ENCODE measurements at regions not wholly inside any gene's neighbourhood (a gene's known extent, or its start where the extent isn't known, plus 50 kb on each side); places are given as distances from the start of the nearest gene placed in this dataset.
"Not testable (repeated sequence)": the region's sequence is repeated elsewhere in the genome, so short reads cannot be mapped to it uniquely, and the experiment has no call there.

DNA sequence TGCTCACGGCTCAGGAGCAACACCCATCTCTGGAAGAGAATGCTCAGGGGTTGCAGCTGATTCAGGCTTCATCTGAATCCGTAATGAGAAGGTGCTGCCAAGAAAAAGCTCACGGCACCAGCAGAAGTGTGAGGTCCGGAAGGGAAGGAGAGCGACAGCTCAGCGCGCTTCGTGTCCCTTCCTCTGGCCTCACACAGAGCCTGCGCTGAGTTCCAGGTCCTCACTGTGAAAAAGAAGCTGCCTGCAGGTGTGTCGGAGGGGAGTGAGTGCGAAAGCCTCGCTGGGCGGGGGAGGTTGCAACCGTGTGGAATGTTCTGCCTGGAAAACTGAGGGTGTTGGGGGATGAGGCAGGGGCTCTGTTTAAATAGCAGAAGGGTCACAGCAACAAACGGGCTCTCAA lies 76.2 kb upstream of the TWIST2 start:
- DNase-seq: no peak

DNA sequence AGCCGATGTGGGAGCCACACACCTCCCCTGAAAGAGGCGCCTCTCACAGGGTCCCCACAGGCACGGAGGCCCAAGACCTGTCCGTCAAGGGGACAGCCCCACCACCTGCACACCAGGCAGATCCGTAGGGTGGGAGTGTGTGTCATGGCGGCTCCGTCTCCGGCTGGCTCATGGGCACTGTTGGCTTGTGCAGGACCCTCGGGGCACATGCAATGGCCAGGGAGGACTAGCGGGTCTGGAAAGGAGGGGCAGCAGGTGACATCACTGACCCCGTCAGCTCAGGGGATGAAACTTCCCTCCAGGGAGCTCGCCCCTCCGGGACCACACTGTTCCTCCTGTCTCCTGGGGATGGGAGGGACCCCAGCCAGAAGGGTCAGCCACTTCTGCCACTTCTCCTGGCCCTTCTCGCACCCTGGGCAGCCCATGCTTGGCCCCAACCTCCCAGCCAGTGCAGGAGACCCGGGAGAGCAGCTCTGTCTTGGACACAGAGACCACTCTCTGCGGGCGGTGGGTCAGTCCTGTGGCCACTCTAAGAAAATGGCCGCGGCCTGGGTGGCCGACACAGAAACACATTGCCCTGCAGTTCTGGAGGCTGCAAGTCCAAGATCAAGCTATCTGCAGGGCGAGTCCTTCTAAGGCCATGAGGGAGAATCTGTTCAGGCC lies 75.1 kb upstream of the TWIST2 start:
- no peak for DNase-seq

DNA sequence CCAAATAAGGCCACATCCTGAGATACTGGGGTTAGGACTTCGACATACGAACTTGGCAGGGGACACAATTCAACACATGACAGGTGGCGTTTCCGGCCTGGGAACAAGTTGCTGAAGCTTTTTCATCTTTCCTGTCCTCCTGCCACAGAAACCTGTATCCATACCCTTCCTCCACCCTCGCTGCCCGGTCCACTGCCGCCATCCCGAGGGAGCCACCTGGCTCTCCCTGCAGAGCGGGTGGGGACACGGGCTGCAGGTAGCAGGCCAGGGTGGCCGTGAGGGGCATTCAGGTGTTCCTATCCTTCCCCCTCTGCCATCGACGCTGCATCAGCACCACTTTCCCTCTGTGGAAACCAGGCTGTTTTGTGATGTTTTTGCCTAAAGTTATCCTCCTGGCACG lies 74.4 kb upstream of the TWIST2 start:
- no peak for DNase-seq

DNA sequence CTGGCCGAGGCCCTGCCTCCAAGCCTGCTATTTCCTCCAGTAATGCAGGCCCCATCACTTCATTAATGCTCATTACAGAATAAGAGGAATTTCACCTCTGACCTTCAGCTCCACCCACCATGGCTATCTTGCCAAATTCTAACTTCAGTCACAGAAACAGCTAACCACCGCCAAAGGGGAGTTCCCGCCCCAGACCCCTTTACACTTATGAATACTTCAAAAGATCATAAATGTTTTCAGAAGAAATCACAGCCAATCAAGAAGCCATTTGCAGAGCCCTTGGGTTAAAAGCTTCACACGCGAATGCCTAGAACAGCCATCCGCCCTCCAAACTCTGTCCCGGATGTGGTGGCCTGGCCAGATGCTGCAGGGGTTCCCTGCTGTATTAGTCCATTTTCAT lies 73.8 kb upstream of the TWIST2 start:
- no peak for DNase-seq

DNA sequence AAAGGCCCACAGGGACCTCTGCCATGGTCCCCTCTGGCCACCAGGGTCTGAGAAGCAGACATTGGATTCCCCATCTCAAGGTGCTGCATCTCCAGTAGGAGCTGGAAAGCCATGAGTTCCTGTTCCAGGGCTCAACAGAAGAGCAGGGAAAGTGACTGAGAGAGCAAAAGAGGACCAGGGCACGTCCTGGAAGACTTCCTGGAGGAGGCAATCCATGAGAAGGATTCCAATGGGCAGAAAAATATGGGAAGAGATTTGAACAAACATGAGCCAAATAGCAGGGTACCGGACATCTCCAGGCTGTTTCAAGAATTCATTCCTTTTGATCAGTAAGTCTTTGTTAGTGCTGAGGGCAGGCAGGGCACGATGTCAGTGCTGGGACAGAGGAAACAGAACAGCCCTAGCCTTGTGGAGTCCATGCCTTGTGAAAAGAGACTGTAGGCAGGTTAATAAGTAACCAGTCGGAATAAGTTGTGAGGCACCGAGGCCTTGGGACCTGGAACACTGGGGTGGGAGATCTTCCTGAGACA lies 72.8 kb upstream of the TWIST2 start:
- DNase-seq: no peak

DNA sequence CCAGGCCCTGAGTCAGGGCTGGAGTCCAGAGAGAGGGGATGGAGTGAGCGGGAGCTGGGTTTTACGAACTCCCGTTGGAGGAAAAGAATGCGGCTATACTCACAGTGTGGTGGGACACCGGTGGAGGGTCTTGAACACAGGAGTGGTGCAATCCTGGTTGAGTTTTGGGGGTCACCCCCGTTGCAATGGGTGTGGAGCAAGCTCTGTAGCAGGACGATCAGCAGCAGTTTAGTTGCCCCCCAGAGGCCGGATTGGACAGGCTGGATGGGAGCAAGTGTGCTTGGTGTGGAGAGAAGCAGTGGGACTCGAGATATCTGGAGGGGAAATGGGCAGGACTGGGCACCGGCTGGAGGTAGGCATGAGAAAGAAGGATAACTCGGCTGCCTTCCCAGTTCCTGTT lies 72.3 kb upstream of the TWIST2 start:
- DNase-seq: no peak

DNA sequence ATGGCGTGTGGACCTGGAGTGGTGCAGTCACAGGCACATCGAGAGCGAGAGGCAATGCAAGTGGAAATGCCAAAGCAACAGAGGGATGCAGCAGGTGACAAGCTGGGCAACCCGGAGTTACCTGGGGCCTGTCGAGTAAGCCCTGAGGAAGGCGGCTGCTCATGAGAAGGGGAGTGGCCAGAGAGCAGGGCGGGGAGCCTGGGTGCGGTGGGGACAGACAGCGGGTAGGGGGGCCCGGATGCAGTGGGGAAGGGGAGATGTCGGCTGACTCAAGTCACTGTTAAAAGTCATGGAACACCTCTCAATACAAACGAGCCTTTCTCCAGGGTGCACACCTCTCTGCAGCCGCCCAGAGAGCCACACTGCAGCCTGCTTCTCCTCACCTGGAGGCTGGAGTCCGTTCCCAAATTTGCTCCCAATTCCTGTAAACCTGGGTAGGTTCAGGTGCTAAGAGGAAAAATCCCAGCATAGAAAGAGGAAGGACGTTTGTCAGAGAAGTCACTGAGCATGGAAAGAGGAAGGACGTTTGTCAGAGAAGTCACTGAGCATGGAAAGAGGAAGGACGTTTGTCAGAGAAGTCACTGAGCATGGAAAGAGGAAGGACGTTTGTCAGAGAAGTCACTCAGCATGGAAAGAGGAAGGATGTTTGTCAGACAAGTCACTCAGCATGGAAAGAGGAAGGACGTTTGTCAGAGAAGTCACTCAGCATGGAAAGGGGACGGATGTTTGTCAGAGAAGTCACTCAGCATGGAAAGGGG lies 71.7 kb upstream of the TWIST2 start:
- no peak for DNase-seq

DNA sequence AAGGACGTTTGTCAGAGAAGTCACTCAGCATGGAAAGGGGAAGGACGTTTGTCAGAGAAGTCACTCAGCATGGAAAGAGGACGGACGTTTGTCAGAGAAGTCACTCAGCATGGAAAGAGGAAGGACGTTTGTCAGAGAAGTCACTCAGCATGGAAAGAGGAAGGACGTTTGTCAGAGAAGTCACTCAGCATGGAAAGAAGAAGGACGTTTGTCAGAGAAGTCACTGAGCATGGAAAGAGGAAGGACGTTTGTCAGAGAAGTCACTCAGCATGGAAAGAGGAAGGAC lies 71.2 kb upstream of the TWIST2 start:
- DNase-seq: not testable (repeated sequence)

DNA sequence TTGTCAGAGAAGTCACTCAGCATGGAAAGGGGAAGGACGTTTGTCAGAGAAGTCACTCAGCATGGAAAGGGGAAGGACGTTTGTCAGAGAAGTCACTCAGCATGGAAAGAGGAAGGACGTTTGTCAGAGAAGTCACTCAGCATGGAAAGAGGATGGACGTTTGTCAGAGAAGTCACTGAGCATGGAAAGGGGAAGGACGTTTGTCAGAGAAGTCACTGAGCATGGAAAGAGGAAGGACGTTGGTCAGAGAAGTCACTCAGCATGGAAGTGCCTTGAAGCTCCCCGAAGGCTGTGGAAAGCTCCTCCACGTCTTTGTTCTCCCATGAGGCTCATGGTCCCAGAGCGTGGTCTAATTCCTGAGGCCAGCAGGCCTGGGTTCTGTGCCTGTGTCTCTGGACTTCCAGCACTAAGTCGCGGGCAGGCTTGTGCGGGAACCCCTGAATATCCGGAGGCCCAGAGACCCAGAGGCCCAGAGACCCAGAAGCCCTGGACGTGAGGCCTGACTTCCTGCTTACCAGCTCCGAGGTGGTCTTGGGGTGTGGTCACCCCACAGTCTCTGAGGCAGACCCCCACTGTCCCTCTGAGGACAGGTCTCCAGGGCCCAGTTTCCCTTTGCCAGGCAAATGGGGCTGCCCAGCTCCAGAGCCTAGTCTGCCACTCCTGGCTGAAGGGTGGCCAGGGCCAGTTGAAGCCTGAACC lies 70.4 kb upstream of the TWIST2 start:
- DNase-seq: no peak

DNA sequence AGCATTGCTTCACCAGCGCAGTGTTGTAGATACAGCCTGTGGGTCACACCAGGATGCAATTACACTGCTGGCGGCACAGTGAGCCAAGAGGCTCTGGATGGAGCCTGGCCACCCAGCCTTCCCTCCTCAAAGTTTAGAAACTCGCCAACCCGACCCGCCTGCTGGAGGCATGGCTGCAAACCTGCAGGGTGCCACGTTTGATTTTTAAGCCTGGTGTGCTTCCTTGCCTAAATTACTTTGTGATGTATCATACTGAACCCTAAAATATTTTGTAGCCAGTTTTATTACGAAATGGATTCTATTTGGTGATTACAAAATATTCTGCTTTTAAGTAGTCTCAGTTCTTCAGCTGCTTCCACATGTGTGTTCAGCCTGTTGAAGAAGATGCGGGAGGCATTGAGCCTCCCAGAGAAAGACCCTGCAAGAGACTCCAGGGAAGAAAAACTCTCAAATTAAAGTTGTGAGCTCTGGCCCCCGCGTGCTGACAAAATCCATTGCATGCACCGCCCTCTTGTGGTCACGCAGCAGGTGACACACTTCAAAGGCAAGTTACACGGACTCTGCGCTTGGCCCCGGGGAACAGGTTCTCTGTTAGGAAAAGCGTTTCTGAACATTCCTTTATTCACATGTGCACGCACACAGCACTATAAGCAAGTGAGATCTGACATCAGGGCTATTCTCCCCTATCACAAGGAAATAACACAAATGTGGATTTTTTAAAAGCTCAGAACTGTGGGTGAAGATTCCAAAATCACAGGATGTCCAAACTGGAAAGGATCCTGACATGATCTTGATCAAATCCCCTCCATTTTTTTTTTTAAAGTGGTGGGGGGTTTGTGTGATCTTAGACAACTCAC lies 63.0 kb upstream of the TWIST2 start:
- peak; percentile 4 for DNase-seq

DNA sequence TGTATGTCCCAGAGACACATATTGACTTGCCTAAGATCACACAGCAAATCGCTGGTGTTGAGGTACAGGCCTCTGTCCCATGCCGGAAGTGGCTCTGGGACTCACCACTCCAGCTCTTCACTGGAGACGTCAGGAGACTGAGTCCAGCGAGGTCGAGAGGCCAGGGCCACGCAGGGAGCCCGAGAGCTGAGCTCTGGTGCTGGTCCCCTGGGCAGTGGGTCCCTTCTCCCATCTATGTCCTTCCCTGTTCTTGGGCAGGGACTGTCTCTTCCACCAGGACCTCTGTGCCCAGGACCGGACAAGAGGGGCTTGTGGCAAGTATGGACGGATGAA lies 62.4 kb upstream of the TWIST2 start:
- no peak for DNase-seq

DNA sequence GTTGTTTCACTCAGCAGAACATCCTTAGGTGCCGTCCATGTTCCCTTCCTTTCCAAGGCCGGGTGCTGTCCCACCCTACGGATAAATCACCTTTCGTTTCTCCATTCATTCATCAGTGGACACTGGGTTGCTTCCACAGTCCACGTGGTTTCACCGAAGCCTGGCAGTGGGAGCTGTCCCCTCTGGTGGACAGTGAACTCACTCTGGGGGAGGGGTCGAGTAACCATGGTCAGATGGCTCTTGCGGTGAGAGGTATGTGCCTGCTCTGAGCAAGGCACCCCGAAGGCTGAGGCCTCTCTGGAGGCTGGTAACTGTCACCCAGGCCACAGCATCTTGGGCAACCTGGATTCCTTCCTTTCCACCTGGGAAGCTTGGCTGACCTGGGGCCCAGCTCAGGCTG lies 61.5 kb upstream of the TWIST2 start:
- DNase-seq: no peak

DNA sequence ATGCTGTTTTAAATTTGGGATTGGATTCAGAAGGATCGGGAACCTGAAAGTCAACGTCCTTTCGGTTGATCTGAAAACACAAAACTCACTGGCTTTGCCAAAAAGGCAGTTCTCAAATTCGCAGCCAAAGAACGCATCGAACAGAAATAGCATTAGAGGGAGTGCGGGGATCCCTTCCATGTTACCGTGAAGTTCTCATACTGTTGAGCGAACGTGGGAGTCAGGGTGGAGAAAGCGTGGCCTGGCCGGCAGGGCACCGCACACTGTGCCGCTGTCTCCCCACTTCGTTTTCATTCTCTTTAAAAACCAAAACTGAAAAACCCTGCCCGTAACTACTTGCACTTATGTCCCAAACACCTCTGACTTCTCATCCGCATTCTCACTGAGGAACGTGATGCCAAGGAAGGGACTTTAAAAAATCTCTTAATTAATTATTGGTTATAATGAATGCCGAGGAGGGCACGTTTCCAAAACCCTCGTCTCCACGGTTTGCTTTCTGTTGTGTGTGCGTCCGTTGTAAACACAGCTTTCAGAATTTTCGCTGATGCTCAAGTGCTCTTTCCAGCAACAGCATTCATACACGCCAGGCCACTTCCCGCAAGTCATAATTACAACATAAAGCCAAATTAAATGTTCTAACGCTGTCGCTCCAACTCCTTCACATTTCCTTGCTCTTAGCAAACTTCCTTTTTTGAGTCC lies 60.9 kb upstream of the TWIST2 start:
- no peak for DNase-seq

DNA sequence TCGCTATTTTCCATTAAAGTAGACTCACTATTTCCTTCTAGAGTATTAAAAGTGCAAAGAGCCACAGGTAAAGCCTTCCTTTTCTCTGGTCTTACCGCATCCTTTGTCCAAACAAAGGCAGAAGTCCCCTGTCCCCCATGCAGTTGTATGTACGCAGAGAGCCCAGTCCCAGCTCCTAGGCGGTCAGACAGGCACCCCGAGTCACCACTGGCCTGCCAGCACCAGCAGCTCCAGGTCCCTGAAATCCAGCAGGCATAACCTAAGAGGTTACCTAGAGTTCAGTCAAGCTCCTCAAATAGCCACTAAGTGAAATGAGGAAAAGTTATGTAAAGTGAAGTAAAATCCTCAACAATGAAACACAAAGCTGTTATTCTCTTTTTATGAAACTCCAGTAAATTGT lies 60.4 kb upstream of the TWIST2 start:
- no peak for DNase-seq

DNA sequence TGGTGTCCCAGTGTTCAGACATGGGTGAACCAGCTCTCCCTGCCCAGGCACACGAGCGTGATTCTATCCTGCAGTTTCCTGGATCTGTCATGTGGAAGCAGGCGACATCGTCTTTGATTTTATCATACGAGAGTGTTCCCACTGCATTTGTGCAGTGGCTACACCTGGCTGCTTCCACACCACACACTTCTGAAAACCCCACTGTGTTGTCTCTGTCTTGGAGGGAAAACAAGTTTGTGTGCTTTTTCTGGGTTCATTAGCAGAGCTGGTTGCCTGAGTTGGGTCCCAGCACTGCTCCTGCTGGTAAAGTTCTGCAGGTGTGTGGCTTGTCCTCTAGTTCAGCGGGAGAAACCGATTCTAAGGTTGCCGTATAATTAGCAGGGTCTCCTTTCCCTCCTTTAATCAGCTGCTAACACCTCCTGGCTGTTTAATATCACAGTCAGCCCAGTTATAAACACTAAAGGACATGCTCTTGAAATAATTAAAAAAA lies 58.5 kb upstream of the TWIST2 start:
- DNase-seq: no peak

DNA sequence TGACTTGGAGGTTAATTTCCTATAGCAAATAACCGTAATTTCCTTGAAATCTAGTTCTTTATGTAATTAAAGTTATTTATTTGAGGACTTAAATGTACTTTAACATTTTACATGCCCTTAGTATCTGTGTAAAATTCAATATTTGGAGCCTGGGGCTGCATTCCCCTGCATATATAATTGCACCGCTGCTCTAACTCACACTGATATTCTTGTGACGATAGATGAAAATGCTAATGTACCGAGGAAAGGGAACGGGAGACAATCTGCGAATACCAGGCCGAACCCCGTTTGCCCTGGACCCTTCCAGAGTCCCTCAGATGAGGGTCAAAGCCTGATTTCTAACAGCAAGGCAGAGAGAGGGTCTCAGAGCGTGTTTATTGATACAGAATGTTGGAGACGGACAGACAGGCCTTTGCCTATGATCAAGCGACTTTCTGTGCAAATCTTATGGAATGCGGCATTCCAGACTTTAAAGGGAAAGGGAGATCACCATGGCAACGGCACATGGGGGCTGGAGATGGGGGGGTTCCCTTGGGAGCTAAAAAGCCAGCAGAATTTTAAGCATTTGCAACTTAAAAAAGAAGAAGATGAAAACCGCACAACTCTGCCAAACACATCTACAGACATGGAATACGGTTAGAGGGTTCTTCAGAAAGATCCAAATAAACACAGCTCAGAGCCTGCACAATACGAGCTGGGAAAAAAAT lies 57.6 kb upstream of the TWIST2 start:
- DNase-seq: no peak

DNA sequence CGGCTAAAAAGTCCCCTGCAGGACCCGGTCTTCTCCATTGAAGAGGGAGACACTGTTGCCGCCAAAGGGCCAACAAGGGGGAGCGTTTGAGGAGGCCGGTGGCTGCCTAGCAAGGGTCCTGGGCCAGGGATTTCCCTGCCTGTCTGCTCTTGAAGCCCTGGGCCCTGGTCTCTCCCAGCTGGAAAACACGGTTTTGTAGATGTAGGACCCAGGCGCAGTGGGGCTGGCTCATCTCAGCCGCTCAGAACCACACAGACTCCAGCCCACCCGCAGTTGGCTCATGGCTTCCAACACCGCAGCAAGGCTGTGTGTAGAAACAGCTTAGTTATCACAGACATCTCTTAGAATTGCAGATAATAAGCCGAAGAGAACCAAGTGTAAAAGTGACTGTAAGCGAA lies 57.1 kb upstream of the TWIST2 start:
- DNase-seq: no peak

DNA sequence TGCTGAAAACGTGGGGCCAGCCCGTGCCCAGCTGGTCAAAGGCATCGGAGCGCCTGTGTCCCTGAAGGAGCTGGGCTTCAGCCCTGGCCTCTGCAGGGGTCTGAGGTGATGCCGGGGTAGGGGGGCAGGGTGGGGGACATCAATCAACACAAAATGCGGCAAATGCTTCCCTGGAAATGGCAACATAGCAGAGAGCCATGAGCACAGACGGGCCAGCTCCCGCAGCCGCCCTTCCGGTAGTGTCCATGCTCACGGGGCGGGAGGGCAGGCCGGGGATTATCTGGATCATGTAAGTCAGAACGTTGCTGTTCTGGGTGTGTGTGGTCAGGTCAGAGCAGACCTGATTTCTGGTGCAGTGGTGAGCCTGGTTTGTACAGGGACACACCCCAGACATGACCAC lies 56.5 kb upstream of the TWIST2 start:
- DNase-seq: no peak

DNA sequence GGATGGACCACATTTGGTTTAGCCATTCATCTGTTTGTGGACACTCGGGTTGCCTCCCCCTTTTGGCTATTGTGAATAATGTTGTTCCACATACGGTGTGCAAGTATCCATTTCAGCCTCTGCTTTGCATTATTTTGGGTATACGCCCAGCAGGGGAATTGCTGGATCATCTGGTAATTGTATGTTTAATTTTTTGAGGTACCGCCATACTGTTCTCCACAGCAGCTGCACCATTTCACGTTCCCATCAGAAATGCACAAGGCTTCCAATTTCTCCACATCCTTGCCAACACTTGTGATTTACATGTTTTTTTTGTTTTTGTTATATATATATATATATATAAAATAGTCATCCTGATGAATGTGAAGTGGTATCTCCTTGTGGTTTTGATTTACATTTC lies 54.6 kb upstream of the TWIST2 start:
- DNase-seq: no peak

DNA sequence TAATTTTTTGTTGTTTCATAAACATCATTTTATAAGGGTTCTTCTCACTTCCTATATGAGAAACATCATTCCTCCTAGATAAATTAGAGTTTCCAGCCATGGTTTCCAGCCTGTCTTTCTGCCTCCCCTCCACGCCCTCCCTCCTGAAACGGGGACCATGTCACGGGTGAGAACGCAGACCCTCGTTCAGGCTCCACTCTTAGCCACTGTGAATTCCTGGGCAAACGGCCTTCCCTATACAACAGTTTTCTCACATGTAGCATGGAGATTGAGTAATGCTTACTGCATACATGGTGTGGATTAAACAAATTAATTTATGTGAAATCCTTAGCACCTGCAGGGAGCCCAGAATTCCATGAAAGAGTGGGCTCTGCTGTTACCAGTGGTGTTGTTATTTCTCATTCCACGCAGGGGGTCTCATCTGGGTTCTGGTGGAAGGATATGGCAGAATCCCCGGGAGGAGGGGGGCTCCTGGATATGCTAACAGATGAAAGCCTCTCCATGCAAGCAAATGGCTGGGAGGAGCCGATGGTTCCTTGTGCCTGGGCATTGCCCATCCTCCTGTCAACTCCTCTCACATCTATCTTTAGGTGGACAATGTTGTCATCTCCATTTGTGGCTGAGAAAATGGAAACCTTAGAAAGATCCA lies 54.0 kb upstream of the TWIST2 start:
- no peak for DNase-seq

DNA sequence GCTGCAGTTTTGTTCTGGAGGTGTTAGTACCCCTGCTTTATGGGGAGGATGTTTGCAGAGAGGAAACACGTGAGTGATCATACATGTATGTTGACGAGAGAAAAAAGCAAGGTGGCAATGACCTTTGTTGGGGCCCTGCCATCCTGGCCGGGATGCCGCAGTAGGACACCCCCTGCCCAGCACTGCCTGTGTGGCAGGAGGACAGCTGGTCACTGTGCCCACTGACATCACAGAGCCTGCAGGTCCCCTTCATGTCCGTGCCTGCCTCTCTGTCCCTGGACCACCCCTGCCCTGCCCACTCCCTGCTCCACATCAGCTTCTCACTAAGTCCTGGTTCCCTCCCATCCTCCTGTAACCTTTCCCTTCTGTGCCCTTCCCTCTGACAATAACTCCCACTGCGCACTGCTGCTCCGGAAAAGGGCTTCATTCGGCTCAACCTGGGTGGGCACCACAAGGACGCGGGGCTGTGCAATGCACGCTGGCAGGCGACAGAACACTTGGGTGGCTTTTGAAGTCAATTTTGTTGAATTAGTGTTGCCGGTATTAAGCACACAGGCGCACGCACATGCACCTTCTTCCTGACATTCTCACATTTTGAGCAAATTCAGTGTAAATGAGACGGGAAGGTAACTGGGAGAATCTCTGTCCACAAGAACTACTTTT lies 51.5 kb upstream of the TWIST2 start:
- no peak for DNase-seq
